ENCODE measurements at regions not wholly inside any gene's neighbourhood (a gene's known extent, or its start where the extent isn't known, plus 50 kb on each side); places are given as distances from the start of the nearest gene placed in this dataset.

GRCh38 chr10:108913300-108913699 lies 1010.0 kb downstream of the XPNPEP1 start:
- TF ChIP-seq, protein P1, sequence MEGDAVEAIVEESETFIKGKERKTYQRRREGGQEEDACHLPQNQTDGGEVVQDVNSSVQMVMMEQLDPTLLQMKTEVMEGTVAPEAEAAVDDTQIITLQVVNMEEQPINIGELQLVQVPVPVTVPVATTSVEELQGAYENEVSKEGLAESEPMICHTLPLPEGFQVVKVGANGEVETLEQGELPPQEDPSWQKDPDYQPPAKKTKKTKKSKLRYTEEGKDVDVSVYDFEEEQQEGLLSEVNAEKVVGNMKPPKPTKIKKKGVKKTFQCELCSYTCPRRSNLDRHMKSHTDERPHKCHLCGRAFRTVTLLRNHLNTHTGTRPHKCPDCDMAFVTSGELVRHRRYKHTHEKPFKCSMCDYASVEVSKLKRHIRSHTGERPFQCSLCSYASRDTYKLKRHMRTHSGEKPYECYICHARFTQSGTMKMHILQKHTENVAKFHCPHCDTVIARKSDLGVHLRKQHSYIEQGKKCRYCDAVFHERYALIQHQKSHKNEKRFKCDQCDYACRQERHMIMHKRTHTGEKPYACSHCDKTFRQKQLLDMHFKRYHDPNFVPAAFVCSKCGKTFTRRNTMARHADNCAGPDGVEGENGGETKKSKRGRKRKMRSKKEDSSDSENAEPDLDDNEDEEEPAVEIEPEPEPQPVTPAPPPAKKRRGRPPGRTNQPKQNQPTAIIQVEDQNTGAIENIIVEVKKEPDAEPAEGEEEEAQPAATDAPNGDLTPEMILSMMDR (IDR thresholded peaks at IDR 0.05; ENCODE audit: poor library complexity) = no peak
- TF ChIP-seq EZH2 (IDR thresholded peaks at IDR 0.05; ENCODE audit: borderline replicate concordance) (no peak), EZH2phosphoT487 (IDR thresholded peaks at IDR 0.05; ENCODE audit: low read depth, severe bottlenecking, unreplicated experiment) (no peak)
